NCI-H1417 (cell line): ENCODE measurements at regions not wholly inside any gene's neighbourhood (a gene's known extent, or its start where the extent isn't known, plus 50 kb on each side); places are given as distances from the start of the nearest gene placed in this dataset.
"Not testable (repeated sequence)": the region's sequence is repeated elsewhere in the genome, so short reads cannot be mapped to it uniquely, and the experiment has no call there.

Experiments used
- DNase-seq, 3 experiments: peaks; one replicate each; lab custom pipeline; 2025; lab: John Stamatoyannopoulos, UW

- DNase-seq, result peak; percentile 10 to 61 (median 50)
Measured at GRCh38 chr4:9604031-9604892, 160.0 kb downstream of the DEFB131A start.

- not testable (repeated sequence) for DNase-seq
Measured at GRCh38 chr4:9604893-9605190, 160.6 kb downstream of the DEFB131A start.

GRCh38 chr4:9608300-9608699 lies 164.1 kb downstream of the DEFB131A start:
- no peak for DNase-seq

DNA sequence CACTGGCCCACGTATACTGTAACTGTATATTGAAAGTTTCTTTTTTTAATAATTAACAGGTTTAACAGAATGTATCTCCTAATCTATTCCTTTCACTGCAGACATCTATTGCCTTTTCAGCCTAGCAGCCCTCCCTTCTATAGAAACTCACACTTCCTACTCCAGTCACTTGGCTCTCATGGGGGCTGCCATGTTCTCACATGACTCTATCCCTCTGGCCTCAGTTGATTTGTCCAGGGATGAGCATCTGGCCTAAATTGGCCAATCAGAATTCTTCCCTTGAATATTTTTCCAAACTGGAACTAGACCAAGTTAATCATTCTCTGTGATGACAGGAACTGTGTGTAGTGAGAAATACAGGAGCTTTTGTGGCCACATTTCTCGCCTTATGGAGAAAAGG lies 166.1 kb downstream of the DEFB131A start:
- DNase-seq, result not testable (repeated sequence)

DNA sequence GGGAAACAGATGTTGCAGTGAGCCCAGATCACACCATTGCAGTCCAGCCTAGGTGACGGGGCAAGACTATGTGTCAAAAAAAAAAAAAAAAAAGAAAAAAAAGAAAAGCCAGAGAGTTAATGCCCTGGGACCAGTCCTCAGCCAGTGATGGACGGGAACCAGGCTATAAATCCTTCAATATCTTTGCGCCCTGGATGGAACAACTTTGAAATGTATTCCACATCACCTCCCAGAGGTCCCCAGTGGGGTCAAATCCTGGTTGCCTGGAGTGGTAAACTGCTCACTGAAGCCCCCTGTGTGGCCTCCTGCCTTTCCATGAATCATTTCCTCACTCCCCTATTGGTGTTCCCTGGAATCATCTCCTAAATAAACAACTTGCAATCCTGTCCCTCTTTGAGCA lies 166.9 kb downstream of the DEFB131A start:
- DNase-seq, result no peak

DNA sequence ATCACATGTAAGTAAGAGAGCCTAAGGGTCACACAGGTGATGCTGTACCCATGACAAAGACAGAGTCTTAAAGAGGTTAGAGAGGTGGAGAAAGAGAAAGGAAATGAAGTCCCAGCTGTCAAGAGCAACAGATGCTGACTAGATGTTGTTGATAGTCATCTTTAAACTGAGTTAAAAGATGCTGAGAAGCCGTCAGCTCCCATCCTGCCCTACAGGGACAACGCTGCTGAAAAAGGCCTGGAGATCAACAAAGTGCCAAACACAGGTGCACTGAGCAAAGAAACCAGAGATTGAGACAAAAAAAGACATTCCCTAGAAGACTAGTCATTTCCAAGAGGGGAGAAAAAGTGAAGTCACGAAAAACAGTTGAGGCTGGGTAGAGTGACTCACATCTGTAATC lies 145.0 kb upstream of the DRD5 start:
- not testable (repeated sequence) for DNase-seq

DNA sequence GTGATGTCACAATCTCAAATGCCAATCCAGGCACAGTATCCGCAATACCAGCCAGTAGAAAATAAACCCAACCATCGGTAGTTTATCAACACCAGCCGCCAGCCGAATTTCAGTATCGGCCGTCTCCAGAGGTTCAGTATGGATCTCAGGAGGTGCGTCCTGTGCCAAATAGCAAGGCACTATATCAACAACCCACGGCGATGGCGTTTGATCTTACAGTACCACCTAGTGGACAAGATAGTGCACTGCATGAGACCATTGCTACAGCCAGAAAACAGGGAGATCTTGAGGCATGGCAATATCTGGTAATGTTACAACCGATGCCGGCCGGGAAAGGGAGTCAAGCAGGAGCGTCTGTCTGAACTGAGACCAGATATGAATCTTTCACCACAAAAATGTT lies 121.8 kb upstream of the DRD5 start:
- peak in 1 of 3 experiments; percentile 8 for DNase-seq

- peak in 2 of 3 experiments; percentile 12 to 49 for DNase-seq
Measured at GRCh38 chr4:9660955-9661354, 120.5 kb upstream of the DRD5 start.

DNA sequence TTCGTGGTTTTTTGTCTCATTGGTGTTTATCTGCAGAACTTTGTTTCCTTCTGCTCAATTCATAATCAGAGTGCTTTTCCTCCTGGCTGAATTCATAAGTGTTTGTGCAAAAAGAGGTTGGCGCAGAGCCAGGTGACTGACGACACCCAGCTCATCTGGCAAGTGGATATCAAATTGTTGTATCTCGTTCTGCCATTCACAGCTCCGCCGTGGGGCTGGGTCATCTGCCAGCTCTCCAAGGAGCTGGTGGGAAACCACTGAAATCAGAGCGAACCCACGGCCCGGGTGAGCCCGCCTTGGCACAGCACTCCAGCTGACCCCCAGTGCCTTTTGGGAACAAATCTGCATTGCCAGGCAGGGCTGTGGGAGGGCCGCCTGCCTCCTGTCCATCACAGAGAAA lies 110.7 kb upstream of the DRD5 start:
- peak; percentile 52 to 94 (median 75) for DNase-seq

DNA sequence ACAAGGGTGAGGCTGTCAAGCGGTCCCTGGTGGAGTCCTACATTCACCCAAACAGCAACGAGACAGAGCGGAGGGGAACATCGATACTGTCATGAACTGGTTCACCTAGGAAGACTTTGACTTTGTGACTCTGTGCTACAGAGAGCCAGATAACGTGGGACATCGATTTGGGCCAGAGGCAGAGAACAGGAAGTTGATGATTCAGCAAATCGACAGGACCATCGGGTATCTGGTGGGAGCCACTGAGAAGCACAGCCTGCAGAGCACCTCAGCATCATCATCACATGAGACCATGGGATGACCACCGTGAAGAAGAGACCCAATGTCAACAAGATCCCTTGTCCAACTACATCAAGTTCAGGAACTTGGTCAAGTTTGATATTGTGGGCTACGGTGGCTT lies 104.1 kb upstream of the DRD5 start:
- not testable (repeated sequence) for DNase-seq

DNA sequence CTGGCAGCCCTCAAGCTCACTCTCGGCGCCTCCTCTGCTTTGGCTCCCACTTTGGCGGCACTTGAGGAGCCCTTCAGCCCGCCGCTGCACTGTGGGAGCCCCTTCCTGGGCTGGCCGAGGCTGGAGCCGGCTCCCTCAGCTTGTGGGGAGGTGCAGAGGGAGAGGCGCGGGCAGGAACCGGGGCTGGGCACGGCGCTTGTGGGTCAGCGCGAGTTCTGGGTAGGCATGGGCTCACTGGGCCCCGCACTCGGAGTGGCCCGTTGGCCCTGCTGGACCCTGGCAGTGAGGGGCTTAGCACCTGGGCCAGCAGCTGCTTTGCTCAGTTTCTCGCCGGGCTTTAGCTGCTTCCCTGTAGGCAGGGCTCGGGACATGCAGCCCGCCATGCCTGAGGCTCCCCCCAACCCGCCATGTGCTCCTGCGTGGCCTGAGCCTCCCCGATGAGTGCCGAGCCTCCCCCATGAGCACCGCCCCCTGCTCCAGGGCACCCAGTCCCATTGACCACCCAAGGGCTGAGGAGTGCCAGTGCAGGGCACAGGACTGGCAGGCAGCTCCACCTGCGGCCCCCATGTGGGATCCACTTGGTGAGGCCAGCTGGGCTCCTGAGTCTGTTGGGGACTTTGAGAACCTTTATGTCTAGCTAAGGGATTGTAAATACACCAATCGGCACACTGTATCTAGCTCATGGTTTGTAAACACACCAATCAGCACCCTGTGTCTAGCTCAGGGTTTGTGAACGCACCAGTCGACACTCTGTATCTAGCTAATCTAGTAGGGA lies 101.5 kb upstream of the DRD5 start:
- DNase-seq, result no peak

DNA sequence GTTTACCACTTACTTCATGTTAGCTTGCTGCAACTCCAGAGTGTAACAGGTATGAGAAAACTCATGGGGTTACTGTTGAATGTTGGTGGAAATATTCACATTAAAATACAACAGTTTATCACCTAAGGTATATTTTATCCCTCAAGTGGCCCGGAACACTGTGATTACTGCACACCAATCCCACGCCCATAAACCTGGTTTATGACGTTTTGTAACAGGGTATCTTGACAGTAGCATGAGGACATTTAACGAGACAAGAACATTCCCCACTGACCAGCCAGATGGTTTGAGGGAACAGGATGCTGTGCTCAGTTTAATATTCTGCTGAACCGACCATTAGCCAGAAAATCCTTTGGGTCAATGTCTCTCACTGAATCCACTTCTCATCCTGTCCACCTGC lies 98.3 kb upstream of the DRD5 start:
- not testable (repeated sequence) for DNase-seq

GRCh38 chr4:9685016-9685415 lies 96.4 kb upstream of the DRD5 start:
- DNase-seq, result not testable (repeated sequence)

GRCh38 chr4:9685692-9686091 lies 95.7 kb upstream of the DRD5 start:
- DNase-seq, result peak in 1 of 3 experiments; percentile 26

GRCh38 chr4:9690636-9691237 lies 90.7 kb upstream of the DRD5 start:
- peak in 2 of 3 experiments; percentile 15 to 50 for DNase-seq

DNA sequence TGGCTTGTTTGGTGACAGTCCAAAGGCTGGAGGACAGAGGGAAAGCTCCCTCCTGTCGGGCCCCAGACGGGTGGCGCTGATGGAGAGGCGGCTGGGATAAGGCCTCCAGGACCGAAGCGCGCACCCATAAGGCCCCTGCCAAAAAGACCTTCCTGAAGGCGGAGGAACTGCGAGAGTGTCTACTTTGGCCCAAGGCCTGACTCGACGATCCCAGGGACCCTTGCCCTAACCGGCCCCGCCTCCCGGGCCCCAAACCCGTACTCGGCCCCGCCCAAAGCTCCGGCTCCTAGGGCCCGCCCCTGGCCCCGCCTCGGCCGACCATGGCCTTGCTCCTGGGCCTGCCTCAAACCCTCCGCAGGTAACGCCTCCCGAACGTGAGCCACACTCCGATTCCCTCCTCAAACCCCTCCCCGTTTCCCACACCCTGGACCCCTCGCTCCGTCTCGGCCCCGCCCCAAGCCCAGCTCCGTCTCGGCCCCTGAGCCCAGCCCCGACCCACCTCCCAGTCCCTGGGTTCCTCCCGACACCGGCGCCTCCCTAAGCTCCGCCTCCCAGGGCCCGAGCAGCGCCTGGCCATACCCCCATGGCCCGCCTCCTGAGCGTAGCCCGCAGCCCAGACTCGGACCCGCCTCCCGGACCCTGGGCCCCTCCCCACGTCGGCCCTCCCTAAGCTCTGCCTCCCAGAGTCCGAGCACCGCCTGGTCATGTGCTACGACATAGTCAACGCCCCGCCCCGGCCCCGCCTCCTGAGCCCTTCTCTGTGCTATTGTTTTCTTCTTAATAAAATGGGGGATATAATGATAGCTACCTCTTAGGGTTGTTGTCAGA lies 90.0 kb upstream of the DRD5 start:
- peak; percentile 86 to 94 (median 91) for DNase-seq

DNA sequence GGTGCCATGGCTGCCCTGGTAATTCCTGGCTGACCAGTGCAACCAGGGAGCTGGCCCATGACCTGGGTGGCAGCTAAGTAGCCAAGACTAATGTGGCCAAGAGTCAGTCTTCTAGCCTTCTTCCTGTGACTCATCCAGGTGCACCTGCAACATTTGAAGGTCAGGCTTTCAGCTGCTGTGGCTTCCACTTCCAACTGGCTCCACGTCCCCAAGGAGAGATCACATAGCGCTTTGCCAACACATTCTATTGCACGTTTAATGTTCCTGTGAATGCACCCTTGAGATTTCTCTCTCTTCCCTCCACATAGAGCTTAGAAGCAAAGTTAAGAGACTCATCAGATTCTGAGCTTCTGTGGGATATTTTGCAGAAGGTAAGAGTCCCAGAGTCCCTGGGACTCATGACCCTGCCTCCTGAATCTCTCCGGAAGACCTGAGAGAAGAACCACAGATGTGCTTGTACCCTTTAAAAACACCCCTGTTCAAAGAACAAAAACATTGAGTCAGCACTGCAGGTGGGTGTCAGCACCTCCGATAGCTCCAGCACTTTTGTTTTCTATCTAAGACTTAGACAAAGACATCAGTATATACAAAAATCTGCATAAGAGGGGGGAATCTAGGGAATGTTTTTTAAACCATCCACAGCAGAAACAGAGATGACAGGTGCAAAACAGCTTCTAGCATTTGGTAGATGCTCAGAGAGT lies 88.5 kb upstream of the DRD5 start:
- DNase-seq, result peak in 1 of 3 experiments; percentile 37

- DNase-seq, result peak in 1 of 3 experiments; percentile 77
Measured at GRCh38 chr4:9694403-9694802, 87.0 kb upstream of the DRD5 start.

DNA sequence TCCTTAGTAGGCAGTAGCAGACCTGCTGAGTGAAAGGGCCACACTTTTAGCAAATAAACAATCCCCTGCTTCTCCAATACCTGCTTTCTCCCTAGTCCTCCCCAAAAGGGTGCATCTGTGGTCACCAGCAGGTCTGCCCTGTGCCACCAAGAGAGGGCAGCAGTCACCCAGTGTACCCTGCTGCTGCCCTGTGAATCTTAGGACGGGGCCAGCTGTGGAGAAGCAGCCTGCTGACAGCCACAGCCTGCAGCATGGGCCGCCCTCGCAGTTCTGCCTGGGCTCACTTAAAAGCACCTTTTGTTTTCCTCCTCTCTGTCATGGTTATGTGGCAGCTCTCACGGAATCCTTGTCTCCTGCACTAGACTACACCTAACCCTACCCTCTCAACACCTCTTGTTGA lies 85.4 kb upstream of the DRD5 start:
- DNase-seq, result peak; percentile 21 to 80 (median 63)

- not testable (repeated sequence) for DNase-seq
Measured at GRCh38 chr4:9696561-9696960, 84.9 kb upstream of the DRD5 start.

DNA sequence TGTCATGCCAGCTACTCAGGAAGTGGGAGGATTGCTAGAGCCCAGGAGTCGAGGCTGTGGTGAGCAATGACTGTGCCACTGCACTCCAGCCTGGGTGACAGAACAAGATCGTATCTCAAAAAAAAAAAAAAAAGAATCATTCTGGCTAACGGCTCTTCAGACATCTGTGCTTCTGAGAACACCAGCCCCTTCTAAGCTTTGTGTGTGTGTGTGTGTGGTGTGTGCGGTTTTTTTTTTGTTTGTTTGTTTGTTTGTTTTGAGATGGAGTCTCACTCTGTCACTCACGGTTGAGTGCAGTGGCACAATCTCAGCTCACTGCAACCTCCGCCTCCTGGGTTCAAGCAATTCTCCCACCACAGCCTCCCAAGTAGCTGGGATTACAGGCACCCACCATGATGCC lies 79.4 kb upstream of the DRD5 start:
- not testable (repeated sequence) for DNase-seq
